ENCODE measurements at regions not wholly inside any gene's neighbourhood (a gene's known extent, or its start where the extent isn't known, plus 50 kb on each side); places are given as distances from the start of the nearest gene placed in this dataset.

DNA sequence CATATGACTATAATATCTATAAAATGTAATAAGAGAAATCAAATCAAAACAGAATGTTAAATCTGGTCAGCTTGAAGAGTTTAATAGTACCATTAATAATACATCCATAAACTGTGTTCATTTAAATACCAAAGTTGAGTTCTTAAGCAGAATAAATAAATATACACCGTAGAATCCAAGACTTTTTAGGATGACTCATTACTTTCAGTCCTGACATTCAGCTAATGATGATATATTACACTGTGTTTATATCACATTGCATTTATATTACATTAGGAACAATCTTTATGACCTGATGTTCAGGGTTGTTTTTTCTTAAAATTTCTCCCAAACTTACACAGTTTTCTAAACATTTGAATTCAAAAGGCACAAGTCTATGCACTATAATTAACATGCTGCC is 331.3 kb downstream of the SS18 start:
- TF ChIP-seq CTCF (conservative IDR thresholded peaks at IDR 0.05; ENCODE audit: low read depth, low read length) (no peak), EZH2 (IDR thresholded peaks at IDR 0.05; ENCODE audit: borderline replicate concordance, low read depth, low read length, poor library complexity, severe bottlenecking) (no peak)

All from A673 (cell line).